ENCODE measurements at regions not wholly inside any gene's neighbourhood (a gene's known extent, or its start where the extent isn't known, plus 50 kb on each side); places are given as distances from the start of the nearest gene placed in this dataset.
A peak's percentile ranks its signal among the peaks of the same experiment; 100 is the strongest.

DNA sequence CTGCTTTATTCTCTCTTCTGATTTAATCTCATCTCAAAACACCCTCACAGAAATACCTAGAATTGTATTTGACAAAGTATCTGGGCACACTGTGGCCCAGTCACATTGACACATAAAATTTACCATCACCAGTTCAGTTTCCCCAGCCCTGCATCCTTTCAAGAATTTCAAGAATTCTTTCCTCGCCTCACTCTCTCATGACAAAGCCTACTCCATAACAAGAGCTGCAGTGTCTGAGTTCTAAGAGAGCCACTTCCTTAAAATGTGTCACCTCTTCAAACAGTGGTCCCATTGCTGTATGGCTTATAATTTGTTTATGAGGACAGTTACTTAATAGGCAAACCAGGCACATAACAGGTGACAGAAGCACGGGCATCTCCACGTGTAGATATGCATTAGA, 90.9 kb upstream of the STK39 start:
- no peak for DNase-seq (ENCODE audit: low read depth, low spot score)
- in situ Hi-C loops (cut with HindIII; ENCODE audit: low sequenced_read_pairs), result no loop called here
- no peak overlapping the region for H3K4me3 ChIP-seq (ENCODE audit: low read depth, low read length)
- TF ChIP-seq, protein P1, sequence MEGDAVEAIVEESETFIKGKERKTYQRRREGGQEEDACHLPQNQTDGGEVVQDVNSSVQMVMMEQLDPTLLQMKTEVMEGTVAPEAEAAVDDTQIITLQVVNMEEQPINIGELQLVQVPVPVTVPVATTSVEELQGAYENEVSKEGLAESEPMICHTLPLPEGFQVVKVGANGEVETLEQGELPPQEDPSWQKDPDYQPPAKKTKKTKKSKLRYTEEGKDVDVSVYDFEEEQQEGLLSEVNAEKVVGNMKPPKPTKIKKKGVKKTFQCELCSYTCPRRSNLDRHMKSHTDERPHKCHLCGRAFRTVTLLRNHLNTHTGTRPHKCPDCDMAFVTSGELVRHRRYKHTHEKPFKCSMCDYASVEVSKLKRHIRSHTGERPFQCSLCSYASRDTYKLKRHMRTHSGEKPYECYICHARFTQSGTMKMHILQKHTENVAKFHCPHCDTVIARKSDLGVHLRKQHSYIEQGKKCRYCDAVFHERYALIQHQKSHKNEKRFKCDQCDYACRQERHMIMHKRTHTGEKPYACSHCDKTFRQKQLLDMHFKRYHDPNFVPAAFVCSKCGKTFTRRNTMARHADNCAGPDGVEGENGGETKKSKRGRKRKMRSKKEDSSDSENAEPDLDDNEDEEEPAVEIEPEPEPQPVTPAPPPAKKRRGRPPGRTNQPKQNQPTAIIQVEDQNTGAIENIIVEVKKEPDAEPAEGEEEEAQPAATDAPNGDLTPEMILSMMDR (IDR thresholded peaks at IDR 0.05; ENCODE audit: low read depth, low read length), result no peak

DNA sequence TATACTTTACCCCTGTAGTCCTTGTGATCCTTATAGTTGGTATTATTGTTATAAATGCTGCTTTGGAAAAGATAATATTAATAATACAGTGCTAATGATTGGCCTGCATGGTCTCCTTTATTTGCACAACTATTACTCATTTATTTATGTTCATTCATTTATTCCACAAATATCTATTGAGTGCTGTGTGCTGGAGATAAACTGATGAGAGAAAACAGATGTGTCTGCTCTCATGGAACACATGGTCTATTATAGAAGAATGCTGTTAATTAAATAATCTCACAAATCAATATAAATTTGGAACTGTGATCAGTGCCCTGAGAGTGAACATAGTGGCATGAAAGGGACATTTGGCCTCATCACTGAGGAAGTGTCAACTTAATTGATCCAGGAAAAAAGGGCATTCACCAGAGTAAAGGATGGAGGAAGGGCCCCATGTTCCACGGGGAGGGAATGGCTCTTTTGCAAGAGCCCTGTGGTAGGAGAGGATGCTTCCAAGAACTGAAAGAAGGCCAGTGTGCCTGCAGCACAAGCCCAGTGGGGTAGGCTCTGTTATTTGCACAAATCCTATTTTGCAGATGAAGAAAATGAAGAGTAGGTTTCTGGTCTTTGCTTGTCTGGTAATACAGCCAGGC, 91.5 kb upstream of the STK39 start:
- no peak overlapping the region for H3K4me3 ChIP-seq (ENCODE audit: low read depth, low read length)
- TF ChIP-seq, protein P1 (IDR thresholded peaks at IDR 0.05; ENCODE audit: low read depth, low read length), result no peak
- in situ Hi-C loops (cut with HindIII; ENCODE audit: low sequenced_read_pairs), result no loop called here
- no peak for DNase-seq (ENCODE audit: low read depth, low spot score)

DNA sequence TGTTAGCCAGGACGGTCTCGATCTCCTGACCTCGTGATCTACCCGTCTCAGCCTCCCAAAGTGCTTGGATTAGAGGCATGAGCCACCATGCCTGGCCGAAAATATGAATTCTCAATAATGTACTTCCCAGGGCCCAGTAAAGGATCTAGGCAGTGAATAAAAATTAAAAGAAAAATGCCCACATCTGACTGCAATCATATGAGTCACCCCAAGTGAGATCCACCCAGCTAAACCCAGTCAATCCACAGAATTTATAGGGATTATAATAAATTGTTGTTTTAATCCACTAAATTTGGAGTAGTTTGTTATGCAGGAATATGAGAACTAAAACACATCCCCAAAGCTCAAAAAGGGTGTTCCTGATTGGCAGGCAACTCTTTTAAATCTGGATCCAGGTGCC, 93.5 kb upstream of the STK39 start:
- TF ChIP-seq, protein P1 (IDR thresholded peaks at IDR 0.05; ENCODE audit: low read depth, low read length), result no peak
- DNase-seq (ENCODE audit: low read depth, low spot score), result no peak
- H3K4me3 ChIP-seq (ENCODE audit: low read depth, low read length), result no peak overlapping the region
- in situ Hi-C loops (cut with HindIII; ENCODE audit: low sequenced_read_pairs), result no loop called here

DNA sequence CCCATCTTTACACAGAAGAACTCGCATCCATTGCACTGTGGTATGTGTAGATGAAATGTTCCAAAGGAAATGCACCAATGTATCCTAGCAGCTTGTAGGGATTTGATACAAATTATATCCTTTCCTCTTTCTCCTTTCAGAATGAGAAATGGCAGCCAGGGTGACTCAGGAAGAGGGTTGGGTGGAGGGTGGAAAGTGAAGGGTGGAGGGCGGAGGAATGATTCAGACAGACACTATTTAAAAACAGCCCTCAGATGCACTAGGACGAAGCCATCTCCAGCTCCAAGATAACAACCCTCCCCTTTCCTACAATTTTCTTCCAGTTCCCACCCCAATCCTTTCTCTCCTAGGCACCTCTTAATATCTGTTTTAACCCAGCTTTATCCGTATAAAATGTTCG, 96.2 kb upstream of the STK39 start:
- TF ChIP-seq, protein P1 (IDR thresholded peaks at IDR 0.05; ENCODE audit: low read depth, low read length), result no peak
- DNase-seq (ENCODE audit: low read depth, low spot score), result peak; percentile 42
- no peak overlapping the region for H3K4me3 ChIP-seq (ENCODE audit: low read depth, low read length)
- in situ Hi-C loops (cut with HindIII; ENCODE audit: low sequenced_read_pairs), result no loop called here

DNA sequence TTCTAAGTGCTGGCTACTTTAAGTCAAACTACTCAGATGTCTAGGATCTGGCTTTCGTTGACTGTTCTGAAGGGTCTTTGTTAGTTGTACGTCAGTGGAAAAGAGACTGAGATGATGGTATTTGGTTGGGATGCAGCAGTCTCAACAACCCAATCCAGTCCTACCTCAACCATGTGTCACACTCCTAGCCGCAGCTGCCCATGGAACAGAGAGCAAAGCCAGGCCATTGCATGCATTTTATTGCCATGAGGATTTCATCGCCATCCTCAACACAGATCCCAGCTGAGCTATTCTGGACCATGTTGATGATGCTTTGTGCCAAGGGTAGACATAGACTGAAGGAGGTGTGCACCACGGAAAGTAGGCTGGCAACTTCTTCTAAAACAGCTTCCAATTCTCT, 97.3 kb upstream of the STK39 start:
- H3K4me3 ChIP-seq (ENCODE audit: low read depth, low read length), result no peak overlapping the region
- DNase-seq (ENCODE audit: low read depth, low spot score), result no peak
- TF ChIP-seq, protein P1 (IDR thresholded peaks at IDR 0.05; ENCODE audit: low read depth, low read length), result no peak
- in situ Hi-C loops (cut with HindIII; ENCODE audit: low sequenced_read_pairs), result no loop called here

DNA sequence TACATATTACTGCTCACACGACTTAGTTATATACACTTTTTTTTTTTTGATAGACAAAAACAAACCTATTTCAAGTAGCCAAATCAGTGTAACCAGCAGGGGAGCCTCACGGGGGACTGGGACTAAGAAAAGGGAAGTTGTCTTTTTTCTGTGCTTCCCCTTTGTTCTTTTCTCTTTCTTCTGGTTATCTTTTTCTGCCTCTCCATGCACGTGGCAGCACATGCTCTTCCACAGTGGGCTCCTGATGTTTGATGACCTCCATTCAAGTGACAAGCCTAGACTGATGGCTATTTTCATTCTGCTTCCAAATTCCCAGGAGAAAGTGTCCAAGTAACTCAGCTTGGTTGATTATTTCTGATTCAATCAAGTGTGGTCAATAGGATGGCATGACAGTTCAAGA, 98.2 kb upstream of the STK39 start:
- TF ChIP-seq, protein P1 (IDR thresholded peaks at IDR 0.05; ENCODE audit: low read depth, low read length), result no peak
- DNase-seq (ENCODE audit: low read depth, low spot score), result no peak
- in situ Hi-C loops (cut with HindIII; ENCODE audit: low sequenced_read_pairs), result no loop called here
- H3K4me3 ChIP-seq (ENCODE audit: low read depth, low read length), result no peak overlapping the region

All from astrocyte of the spinal cord (primary cell).